Sciatic nerve (tissue), 2 donors: ENCODE measurements at regions not wholly inside any gene's neighbourhood (a gene's known extent, or its start where the extent isn't known, plus 50 kb on each side); places are given as distances from the start of the nearest gene placed in this dataset.
A peak's percentile ranks its signal among the peaks of the same experiment; 100 is the strongest.

Experiments
- ATAC-seq: fragments of 200-7000 bp; cut with Tn5 transposase; one replicate; pipeline ENCODE4 v1.9.1; 2020; ENCODE audit warnings: mild to moderate bottlenecking, moderate library complexity
- DNase-seq: peaks from one replicate; pipeline ENCODE4 v3.0.0-alpha.2; 2020; ENCODE audit warnings: low spot score
- intact Hi-C: fragments of 100-400 bp; cut with DNase I; formaldehyde crosslinking; loops from one replicate; pipeline ENCODE4 v1.14.2; 2022
- donor health status: DM: no; HTN: no; CAD: no.
- donor health status: DM: no; HTN: no; CAD: no.

DNA sequence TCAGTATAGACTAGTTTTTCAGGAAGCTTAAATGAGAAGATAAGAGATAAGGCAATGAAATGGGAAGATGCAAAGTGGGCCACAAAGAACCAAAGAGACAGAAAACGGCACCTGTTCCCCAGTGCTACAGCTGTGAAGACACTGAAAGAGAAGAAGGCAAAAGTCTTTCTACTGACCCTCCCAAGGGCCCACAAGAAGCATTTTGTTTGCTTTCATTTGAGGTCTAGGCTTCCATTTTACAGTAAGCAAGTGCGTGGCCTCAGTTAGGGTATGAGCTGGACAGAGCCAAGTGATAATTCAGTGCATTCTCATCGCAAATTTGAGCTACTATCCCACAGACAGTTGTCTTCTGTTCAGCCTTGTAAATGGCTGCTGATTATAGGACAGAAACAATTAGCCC is 53.4 kb upstream of the STK17B start:
- ATAC-seq (no peak), DNase-seq (no peak)
- intact Hi-C loops = no loop called here

DNA sequence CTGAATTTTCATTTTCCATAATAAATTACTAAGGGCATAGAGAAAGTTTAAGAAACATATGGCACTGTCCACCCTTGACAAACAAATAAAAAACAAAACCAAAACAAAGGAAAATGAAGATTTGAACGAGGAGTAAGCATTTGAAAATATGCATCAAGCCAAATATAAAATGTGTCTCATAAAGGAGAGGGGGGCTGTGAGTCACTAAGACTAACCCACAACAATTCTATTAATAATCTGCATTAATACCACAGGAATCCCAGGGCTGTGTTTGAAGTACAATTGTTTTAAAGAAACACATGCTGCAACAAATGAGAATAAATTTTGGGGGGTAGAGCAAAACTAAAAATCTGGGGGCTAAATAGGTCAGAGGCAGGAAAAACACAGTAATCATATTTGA is 53.8 kb upstream of the STK17B start:
- no peak for ATAC-seq
- intact Hi-C loops = no loop called here
- no peak for DNase-seq

DNA sequence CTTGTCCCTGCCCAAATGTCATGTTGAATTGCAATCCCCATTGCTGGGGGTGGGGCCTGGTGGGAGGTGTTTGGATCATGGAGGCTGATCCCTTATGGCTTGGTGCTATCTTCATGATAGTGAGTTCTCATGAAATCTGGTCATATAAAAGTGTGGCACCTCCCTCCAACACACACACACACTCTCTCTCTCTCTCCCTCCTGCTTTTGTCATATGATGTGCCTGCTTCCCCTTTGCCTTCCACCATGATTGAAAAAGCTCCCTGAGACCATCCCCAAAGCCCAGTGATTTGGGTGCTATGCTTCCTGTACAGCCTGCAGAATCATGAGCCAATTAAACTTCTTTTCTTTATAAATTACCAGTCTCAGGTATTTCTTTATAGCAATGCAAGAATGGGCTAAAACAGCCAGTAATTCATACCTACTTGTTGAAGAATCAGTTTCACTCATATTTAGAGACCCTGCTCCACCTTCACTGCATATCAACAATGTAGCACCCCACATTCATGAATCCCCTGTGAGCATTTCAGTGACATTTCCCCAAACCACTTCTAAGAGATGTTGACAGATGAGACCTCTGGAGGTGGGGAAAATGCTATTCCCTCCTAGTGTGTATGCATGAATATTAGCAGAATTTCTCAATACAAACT is 54.8 kb upstream of the STK17B start:
- DNase-seq = no peak
- ATAC-seq = no peak
- intact Hi-C loops = no loop called here

DNA sequence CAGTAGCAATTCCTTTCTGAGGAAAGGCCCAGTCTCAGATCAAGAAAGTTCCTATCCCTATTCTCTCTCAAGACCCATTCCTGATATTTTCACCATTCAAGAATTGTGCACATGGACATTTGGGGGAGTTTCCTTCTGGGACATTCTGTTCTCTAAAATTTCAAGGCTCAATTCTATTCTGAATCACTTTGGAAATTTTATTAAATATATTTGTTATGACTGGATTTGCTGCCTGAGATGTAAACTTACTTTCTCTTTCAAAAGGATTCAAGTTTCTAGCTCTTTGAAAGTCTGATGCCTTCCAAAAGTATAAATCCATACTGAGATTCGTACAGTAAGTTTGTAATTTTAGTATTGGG is 55.3 kb upstream of the STK17B start:
- intact Hi-C loops = no loop called here
- no peak for DNase-seq
- ATAC-seq = no peak

DNA sequence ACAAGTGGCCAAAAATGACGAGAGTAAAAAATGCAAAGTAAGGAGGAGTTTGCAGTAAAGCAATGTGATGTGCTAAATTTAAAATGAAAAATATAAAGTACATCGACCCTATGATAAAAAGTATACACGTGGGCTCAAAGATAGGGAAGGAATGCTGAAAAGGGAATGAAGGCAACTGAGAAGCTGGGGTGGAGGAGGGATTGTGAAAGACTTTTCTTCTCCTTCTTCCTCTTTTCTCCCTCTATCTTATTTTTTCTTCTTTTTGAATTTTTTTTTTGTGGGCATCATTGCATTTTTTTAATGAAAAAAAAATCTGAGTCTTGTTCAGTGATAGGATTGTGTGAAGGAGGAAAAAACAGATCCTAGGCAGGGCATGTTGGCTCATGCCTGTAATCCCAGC is 57.6 kb upstream of the STK17B start:
- ATAC-seq (no peak), DNase-seq (no peak)
- intact Hi-C loops = no loop called here

DNA sequence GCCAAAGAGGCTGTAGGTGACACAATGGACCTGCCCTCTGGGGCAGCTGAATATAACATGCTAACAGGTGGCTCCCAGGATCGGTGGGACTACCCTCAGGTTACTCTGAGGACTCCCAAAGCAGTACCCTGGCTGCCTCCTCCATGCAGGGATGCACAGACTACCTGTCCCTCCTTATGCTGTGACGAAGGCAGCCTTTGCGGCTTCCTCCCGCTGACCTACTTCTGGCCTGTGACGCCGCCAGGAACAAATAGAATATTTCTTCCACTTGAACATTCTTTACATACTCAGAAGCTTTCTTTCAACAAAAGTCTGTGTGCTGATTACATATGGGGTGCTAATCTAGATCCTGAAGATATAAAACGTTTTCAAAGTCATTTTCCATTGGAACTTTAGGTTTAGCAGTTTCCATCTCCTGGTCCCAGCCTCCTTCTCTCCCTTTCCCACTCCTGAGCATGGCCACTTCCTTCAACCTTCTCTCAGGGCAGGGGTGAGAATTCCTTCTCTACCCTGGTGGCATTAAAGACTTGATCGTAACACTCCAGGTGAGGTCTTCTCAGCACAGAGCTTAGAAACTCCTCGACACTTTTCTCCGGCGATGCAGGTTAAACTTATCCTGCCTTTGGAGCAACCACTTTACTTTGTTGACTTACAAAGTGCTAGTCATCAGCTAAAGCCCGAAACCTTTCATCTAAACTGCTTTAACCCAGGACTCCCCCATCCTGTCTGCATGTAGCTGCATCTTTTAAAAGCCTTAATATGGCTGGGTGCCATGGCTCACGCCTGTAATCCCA is 58.9 kb upstream of the STK17B start:
- intact Hi-C loops = no loop called here
- no peak for ATAC-seq
- DNase-seq = no peak

DNA sequence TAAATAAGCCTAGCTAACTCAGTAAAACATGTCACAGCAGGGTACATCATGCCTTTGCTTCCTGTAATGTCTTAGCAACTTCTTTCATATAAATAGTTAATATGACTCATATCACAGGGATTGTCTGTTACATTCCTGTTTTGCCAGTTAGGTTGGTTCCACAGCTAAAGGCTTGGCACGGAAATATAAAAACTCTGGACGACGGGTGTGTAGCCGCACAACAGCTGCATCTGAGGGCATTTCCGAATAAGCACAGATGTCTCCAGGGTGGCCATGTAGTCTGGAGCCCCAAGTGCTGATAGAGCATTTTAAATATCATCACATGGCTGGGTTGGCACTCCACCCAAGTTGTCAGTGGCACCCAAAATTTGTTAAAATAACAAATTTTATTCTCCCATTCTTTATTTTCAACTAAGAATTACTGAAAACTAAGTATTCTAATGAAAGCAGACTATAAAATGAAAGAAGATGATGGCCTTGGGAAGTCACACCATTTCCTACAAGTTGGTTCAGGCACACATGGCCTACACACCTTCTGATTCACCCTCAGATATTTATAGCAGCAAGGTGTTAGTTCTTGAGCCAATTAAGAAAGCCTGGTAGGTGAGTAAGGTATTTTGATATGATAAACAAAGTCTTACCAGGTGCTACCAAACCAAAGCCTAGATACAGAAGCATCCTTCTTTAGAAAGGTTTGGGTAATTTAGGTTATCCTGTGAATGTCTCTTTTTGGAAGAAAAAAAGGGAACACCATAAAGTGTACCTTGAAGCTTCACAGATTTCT is 61.8 kb upstream of the STK17B start:
- DNase-seq (no peak), ATAC-seq (peak; percentile 79)
- intact Hi-C loops = no loop called here

DNA sequence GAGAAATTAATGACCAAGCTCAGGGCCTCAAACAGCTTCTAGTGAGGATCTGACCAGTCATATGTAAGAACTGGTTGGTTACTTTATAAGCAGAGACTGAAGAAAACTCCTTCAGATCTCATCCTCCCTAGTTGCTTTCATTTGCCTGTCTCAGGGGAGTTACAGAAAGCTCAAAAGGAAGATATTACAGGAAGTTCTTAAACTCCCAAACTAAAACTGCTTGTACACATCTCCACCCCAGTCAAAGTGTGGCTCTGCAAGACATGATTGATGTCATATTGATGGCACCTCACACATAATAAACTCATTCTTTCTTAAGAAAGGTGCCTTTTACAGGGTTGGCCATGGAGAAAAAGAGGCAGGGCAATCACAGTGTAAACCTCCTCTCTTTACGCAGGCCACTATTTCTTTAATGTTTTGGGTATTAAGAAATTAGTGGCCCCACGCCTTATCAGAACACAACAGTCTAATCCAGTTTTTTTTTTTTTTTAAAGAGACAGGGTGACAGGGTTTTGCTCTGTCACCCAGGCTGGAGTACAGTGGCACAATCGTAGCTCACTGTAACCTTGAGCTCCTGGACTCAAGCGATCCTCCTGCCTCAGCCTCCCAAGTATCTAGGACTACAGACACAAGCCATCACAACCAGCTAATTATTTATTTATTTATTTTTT is 62.6 kb upstream of the STK17B start:
- DNase-seq = no peak
- intact Hi-C loops = no loop called here
- ATAC-seq = peak; percentile 45

DNA sequence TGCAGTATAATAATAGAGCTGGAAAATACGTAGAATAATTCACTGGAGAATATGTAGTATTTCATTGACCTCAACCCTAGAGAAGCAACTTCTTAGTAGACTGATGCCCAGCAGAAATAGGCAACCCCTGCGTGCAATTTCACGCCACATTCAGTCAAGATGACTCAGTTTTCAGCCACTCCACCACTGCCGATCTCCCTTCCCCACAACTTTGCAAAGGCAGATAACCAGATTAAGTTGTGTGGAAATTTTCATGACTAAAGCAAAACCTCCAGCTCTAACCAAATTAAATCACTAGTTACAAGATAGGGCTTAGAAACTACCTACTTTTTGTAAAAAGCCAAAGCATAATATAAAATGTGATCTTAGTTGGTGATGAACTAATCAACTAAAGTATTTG is 63.3 kb upstream of the STK17B start:
- ATAC-seq (no peak), DNase-seq (no peak)
- intact Hi-C loops = no loop called here

DNA sequence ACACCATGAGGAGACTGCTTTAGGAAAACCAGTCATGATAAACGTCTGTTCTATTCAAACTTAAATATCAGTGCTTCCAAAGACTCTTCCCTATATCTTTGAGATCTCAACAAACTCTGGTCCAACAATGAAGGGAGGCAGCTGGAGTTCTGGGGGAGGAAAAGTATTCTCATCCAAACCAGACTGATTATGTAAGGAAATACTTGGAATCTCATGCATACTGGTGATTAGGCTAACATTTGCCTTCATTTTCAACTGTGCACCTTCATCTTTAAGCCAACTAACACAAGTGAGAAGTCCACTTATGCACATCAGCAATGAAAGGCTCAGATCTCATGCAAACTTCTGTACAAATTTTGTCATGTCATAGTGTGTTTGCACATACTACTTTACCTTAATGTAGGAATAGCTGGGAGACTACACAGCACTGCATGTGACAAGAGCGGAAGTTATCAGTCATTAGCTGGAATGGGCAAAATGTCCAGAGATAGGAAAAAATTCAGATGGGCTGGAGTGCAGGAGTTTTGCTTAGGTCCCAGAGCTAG is 67.5 kb upstream of the STK17B start:
- no peak for ATAC-seq
- intact Hi-C loops = no loop called here
- DNase-seq = no peak

DNA sequence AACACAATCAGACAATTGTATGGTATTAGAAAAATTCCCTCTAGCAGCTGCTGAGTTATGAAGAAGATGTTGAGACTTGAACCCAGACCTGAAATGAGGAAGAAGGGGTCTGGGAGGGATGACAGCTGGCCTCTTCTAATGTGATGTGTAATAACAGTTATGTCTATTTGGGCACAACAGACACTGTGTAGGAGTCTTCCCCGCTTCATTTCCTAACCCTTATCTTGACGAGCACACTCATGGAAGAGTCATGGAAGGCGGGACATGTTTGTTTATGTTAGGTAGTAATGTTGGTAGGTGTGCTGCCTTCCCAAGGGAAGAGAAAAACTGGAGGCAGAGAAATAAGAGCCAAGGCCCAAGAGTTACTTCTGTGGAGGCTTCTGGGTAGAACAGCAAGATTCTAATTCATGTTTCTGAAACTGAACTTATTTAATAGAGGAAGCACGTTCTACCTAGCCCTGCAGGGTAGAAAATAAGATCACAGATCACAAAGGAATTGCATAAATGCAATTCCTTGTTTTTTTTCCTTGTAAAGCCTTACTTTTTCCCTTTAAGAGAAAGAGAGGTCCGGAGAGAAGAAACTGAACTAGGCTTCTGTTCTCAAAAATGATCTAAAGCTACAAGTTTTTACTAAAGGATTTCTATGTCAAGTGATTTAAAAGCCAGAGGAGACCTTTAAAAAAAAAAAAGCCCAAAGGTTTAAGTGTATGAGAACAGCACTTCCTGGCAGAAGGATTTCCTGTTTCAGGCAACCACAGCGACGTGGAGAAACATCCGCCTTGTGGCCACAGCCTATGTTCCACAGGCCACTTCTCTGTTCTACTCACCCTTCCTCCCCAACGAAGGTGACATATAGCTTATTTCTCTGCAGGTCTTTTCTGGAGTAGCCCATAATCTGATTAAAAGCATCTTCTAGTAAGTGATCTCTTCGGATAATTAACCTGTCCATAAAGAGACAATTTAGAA is 68.5 kb upstream of the STK17B start:
- DNase-seq (peak; percentile 66), ATAC-seq (peak; percentile 80)
- intact Hi-C loops = no loop called here

DNA sequence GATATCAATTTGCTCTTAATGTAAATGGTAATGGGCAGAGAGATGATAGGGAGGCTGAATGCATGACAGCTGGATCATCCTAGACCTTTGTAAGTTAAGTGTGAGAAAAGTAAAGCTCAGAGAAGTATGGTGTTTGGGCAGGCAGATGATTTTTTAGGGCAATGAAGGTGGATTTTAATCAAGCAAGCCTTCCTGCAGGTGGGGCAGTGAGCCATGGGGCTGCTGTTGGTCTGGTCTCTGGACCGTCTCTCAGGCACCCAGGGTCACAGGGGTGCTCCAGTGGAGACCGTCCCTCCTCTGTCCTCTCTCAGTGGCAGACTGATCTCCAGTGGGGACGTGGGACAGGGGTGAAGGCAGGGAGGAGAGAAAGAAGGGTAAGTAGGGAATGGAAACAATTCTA is 69.8 kb upstream of the STK17B start:
- intact Hi-C loops = no loop called here
- no peak for ATAC-seq

DNA sequence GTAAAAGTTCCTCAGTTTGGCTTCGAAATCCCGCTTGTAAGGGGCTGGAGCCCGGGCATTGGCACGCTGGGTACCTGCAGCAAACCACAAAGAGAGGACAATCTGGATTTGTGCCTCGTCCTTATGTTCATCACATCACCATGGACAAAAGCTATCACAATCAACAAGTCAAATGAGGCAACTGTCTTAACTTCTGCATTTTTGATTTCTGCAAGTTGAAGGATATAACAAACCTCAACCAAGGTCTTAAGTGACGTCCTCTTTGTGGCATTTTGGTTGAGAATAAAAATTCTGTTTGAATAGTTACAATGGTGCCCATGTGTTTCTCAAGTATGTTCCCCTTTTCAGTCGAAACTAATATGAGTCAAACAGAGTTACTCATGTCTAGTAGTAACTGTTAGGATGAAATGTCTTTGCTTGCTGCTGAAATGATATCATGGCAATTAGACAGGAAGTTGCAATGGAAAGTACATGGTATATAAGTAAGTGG is 70.8 kb upstream of the STK17B start:
- DNase-seq (no peak), ATAC-seq (peak; percentile 73)
- intact Hi-C loops = no loop called here

More for the DNA sequence above, 69.8 kb upstream of the STK17B start:
- DNase-seq = no peak

DNA sequence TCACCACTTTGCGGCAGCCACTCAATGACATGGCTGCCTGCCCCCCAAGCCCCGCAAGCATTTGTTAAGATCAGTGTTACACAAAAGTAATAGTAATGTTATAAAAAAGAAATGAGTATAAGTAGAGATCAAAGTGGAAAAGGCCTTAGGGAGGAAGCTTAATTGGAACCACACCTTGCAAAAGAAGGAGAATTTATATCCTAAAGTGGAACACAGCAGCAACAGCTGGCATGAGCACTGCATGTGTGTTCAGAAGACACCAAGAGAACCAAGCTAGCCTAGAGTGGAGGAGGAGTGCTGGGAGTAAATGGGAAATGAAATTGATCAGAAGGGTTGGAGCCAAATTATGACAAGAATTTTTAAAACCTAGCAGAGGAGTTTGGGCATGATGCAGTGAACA is 73.1 kb upstream of the STK17B start:
- no peak for DNase-seq
- intact Hi-C loops = no loop called here
- ATAC-seq = no peak

DNA sequence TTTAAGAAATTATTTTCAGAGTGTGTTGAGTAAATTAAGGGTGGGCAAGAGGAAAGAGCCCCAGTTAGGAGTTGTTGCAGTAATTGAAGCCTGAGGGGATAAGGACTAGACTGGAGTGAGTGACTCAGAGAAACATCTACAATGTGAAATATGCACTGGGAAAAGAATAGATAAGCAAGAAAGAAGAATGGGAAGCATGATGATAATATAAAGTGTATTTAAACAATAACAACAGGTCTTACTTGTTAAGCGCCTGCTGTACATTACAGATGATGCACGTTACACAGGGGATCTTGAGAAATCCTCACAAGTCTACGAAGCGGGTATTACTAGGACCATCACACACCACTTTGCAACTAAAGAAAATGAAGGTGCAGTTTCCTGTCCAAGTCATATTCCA is 73.6 kb upstream of the STK17B start:
- ATAC-seq (no peak), DNase-seq (no peak)
- intact Hi-C loops = no loop called here

DNA sequence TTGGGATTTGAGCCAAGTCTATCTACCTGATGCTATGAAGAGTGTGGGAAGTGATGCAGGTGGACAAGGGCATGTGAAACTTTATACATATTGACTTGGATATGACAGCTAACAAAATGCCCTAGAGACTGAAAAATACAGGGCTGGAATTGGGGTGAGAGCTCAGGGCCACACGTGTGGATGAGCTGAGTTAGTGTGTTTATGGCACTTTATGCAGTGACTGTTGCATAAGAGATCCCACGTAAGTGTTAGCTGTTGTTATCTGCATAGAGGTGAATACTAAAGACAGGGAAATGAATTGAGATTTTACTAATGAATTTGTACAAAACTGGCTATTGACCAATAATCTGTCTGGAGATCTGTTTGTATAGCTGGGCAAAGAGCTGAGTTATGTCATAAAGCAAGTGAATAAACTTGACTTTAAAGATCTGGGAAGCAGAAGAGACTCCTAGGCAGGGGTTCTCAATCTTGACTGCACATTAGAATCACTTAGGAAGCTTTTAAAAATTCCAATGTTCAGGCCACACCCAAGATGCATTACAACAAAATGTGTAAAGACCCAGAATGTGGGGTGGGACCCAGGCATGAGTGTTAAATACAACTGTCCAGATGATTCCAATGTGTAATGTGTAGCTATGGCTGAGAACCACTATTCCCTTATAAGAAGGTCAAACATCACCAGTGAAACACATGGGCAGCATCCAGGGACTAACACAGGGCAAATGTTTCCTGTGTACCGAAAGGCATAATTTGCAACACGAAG is 74.2 kb upstream of the STK17B start:
- intact Hi-C loops = no loop called here
- ATAC-seq (no peak), DNase-seq (no peak)

DNA sequence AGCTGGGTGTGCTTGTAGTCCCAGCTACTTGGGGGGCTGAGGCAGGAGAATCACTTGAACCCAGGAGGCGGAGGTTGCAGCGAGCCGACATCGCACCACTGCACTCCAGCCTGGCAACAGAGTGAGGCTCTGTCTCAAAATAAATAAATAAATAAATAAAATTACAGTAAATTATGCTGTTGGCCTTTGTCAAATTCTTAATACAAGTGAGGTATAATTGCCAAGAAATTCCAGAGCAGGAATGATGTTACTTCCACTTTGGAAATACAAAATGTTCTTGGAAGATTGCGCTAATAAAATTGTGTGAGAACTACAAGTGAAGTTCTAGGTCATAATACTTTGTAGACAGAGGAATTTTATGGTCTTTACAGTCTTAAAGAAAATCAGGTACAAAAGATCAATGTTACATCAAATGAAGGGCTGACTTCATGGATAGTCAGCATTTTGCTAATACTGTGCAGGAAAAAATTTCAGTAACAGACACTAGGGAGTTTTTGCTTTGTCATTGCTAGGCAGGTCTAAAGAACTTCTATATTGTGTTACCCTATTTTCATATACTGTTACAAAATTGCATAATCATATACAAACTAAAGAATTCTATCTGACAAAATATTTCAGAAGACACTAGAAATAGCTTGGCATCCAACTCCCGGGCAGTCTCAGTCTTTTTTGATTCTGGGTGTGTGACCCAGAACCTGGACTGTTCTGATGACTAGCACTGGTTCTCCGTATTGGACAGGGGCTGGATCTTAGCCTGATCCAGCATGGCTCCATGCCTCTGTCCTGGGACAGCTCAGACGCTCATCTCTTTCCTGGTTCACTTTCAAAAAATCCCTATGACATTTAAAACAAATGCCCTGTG is 76.0 kb upstream of the STK17B start:
- intact Hi-C loops = no loop called here
- DNase-seq (no peak), ATAC-seq (peak; percentile 84)
